ENCODE measurements at regions not wholly inside any gene's neighbourhood (a gene's known extent, or its start where the extent isn't known, plus 50 kb on each side); places are given as distances from the start of the nearest gene placed in this dataset.
A peak's percentile ranks its signal among the peaks of the same experiment; 100 is the strongest.

- ATAC-seq = no peak
- intact Hi-C loops (cut with DNase I) = loop anchor here in 1 of 10 donors (10.0 kb wide), 1 partner anchor 1130 kb away; the partner anchor contains the start of gene MEIS1
- peak overlapping the region in 5 of 10 donors; percentile 18 to 79 (median 59) for H3K27ac ChIP-seq
Observed at GRCh38 chr2:67565262-67565661, 168.1 kb downstream of the ETAA1 start.

GRCh38 chr2:67565761-67566160 is 168.6 kb downstream of the ETAA1 start:
- Histone ChIP-seq H3K4me1 (peaks cover 0 to 17% (median 6%) of the 10 kb centered on the region in 9 donors), H3K9me3 (no peaks in the 10 kb centered on the region), H3K36me3 (no peaks in the 10 kb centered on the region), H3K27me3 (no peaks in the 10 kb centered on the region), H3K27ac (peak overlapping the region in 4 of 10 donors; percentile 18 to 79 (median 59)), H3K4me3 (no peak overlapping the region)
- WGBS, 2 donors = 64 to 70% methylated on average over 6 of the region's 6 CpGs
- ATAC-seq (peak in 5 of 8 donors; percentile 43 to 54 (median 48)), DNase-seq (peak in 1 of 2 donors; percentile 27)
- intact Hi-C loops (cut with DNase I) = loop anchor here in 1 of 10 donors (10.0 kb wide), 1 partner anchor 1131 kb away; the partner anchor contains the start of gene MEIS1
- no peak for TF ChIP-seq CTCF (IDR thresholded peaks at IDR 0.05)

More at GRCh38 chr2:67565262-67565661, 168.1 kb downstream of the ETAA1 start:
- no peaks in the 10 kb centered on the region for H3K9me3 ChIP-seq
- peaks cover 0 to 22% (median 6%) of the 10 kb centered on the region in 9 donors for H3K4me1 ChIP-seq
- no peaks in the 10 kb centered on the region for H3K27me3 ChIP-seq
- H3K4me3 ChIP-seq = no peak overlapping the region
- no peaks in the 10 kb centered on the region for H3K36me3 ChIP-seq
- DNase-seq = no peak
- TF ChIP-seq CTCF (IDR thresholded peaks at IDR 0.05) = no peak

- TF ChIP-seq CTCF (IDR thresholded peaks at IDR 0.05) = no peak
- ATAC-seq (no peak), DNase-seq (no peak)
- peak overlapping the region in 2 of 10 donors; percentile 12 to 79 for H3K27ac ChIP-seq
- H3K36me3 ChIP-seq = no peaks in the 10 kb centered on the region
- H3K4me1 ChIP-seq = peaks cover 0 to 12% (median 6%) of the 10 kb centered on the region in 9 donors
- H3K4me3 ChIP-seq = no peak overlapping the region
- intact Hi-C loops (cut with DNase I) = loop anchor here in 1 of 10 donors (10.0 kb wide), 1 partner anchor 1131 kb away; the partner anchor contains the start of gene MEIS1
- no peaks in the 10 kb centered on the region for H3K27me3 ChIP-seq
- H3K9me3 ChIP-seq = peaks cover 0 to 5% (median 0%) of the 10 kb centered on the region in 11 donors
Observed at GRCh38 chr2:67566285-67566684, 169.2 kb downstream of the ETAA1 start.

- H3K9me3 ChIP-seq = peaks cover 0 to 12% (median 0%) of the 10 kb centered on the region in 11 donors
- intact Hi-C loops (cut with DNase I) = loop anchor here in 1 of 10 donors (10.0 kb wide), 1 partner anchor 1132 kb away; the partner anchor contains the start of gene MEIS1
- H3K4me3 ChIP-seq = no peak overlapping the region
- 78 to 83% methylated on average over 5 of the region's 5 CpGs for WGBS, 2 donors
- H3K27me3 ChIP-seq = no peaks in the 10 kb centered on the region
- ATAC-seq = no peak
- TF ChIP-seq CTCF (IDR thresholded peaks at IDR 0.05) = no peak
- H3K36me3 ChIP-seq = no peaks in the 10 kb centered on the region
- H3K27ac ChIP-seq = peak overlapping the region in 1 of 10 donors; percentile 79
- no peak for DNase-seq
- peaks cover 0 to 5% (median under 1%) of the 10 kb centered on the region in 9 donors for H3K4me1 ChIP-seq
Observed at GRCh38 chr2:67566958-67567635, 170.0 kb downstream of the ETAA1 start.

Data from heart right ventricle (tissue), 16 donors.